Ovary (tissue), 3 donors: ENCODE measurements at regions not wholly inside any gene's neighbourhood (a gene's known extent, or its start where the extent isn't known, plus 50 kb on each side); places are given as distances from the start of the nearest gene placed in this dataset.

Source experiments
- EP300 ChIP-seq: sonication (generic); formaldehyde crosslinking; IDR thresholded peaks from one replicate; pipeline ENCODE4 v1.6.1; 2017; ENCODE audit warnings: antibody characterized with exemption
- TF ChIP-seq, protein P1 (sequence below), 3 donors: fragments of 450-650 bp in 2 of 3; fragments of 200-600 bp in 1 of 3; IDR thresholded peaks; one replicate each; pipeline versions ENCODE4 v1.5.1 to v1.8.0; 2016 to 2022; ENCODE audit warnings: antibody characterized with exemption in 3 of 3, mild to moderate bottlenecking in 1 of 3
- donor health status: DM: no; HTN: no; CAD: no.

DNA sequence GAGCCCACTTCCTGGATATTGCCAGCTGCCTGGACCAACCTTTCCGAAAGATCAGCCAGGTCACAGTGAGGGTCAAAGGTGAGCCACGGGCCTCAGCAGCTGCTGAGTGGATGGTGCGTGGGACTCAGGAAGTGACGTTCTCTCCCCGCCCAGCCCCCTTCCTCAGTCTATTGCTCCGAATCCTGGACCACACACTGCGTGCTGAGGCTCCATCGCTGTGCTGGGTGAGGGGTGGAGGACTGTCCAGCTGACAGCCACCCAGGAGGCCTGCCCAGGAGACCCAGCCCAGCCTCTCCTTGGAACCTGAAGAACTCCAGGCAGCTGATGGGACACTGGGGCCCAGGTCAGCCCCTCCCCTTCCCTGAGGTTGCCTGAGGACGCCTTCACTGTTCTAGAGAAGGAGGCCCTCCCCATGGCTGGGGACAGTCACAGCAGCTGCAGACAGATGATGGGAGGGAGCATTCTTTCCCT, 94.4 kb upstream of the CD93 start:
- TF ChIP-seq EP300 = no peak
- TF ChIP-seq, protein P1, sequence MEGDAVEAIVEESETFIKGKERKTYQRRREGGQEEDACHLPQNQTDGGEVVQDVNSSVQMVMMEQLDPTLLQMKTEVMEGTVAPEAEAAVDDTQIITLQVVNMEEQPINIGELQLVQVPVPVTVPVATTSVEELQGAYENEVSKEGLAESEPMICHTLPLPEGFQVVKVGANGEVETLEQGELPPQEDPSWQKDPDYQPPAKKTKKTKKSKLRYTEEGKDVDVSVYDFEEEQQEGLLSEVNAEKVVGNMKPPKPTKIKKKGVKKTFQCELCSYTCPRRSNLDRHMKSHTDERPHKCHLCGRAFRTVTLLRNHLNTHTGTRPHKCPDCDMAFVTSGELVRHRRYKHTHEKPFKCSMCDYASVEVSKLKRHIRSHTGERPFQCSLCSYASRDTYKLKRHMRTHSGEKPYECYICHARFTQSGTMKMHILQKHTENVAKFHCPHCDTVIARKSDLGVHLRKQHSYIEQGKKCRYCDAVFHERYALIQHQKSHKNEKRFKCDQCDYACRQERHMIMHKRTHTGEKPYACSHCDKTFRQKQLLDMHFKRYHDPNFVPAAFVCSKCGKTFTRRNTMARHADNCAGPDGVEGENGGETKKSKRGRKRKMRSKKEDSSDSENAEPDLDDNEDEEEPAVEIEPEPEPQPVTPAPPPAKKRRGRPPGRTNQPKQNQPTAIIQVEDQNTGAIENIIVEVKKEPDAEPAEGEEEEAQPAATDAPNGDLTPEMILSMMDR (IDR thresholded peaks at IDR 0.05) = no peak
